Kidney (tissue), 13 donors: ENCODE measurements at regions not wholly inside any gene's neighbourhood (a gene's known extent, or its start where the extent isn't known, plus 50 kb on each side); places are given as distances from the start of the nearest gene placed in this dataset.
A peak's percentile ranks its signal among the peaks of the same experiment; 100 is the strongest.

Source experiments
- DNase-seq, 5 donors: peaks; one replicate each; pipeline ENCODE4 v3.0.0-alpha.2; 2013 to 2020
- FAIRE-seq: peaks from 2 replicates; lab custom pipeline; 2012; peaks lifted over from hg19 to GRCh38; lab: Jason Lieb, UNC
- H3K27ac ChIP-seq, 2 donors: one replicate each; pipeline ENCODE4 v1.7.0; 2013; ENCODE audit warnings: low read depth in 2 of 2, low read length in 2 of 2, inconsistent platforms in 1 of 2
- H3K27me3 ChIP-seq: one replicate; pipeline ENCODE4 v1.7.1; 2013; ENCODE audit warnings: low read length, inconsistent platforms; ENCODE audit not compliant: control insufficient read depth, insufficient read depth
- H3K36me3 ChIP-seq, 3 donors: one replicate each; pipeline versions ENCODE4 v1.7.0 to v1.7.1; 2013; ENCODE audit warnings: low read length in 3 of 3, control low read depth in 1 of 3, inconsistent platforms in 1 of 3; ENCODE audit not compliant: insufficient read depth in 3 of 3, control insufficient read depth in 2 of 3
- H3K4me1 ChIP-seq, 3 donors: one replicate each; pipeline versions ENCODE4 v1.7.0 to v1.7.1; 2013; ENCODE audit warnings: low read length in 3 of 3, inconsistent platforms in 1 of 3, low read depth in 1 of 3; ENCODE audit not compliant: control insufficient read depth in 2 of 3, insufficient read depth in 2 of 3
- H3K4me3 ChIP-seq, 3 donors: one replicate each; pipeline versions ENCODE4 v1.7.0 to v1.8.1; 2013; ENCODE audit warnings: low read length in 3 of 3, control low read depth in 1 of 3, inconsistent platforms in 1 of 3
- H3K9ac ChIP-seq, 3 donors: one replicate each; pipeline versions ENCODE4 v1.7.0 to v1.7.1; 2013; ENCODE audit warnings: low read length in 3 of 3, control low read depth in 1 of 3, inconsistent platforms in 1 of 3
- H3K9me3 ChIP-seq, 3 donors: one replicate each; pipeline versions ENCODE4 v1.7.0 to v1.7.1; 2013; ENCODE audit warnings: low read length in 3 of 3, control low read depth in 1 of 3, inconsistent platforms in 1 of 3; ENCODE audit not compliant: control insufficient read depth in 2 of 3, insufficient read depth in 1 of 3
- intact Hi-C: fragments of 100-400 bp; cut with DNase I; formaldehyde crosslinking; loops from one replicate; pipeline ENCODE4 v1.11.1; 2022
- TF ChIP-seq, protein P1 (sequence below): IDR thresholded peaks from 3 replicates; pipeline ENCODE4 v1.5.1; 2012; ENCODE audit warnings: mild to moderate bottlenecking, moderate library complexity, borderline replicate concordance; ENCODE audit not compliant: insufficient read depth; ENCODE audit errors: extremely low read depth
- donor health status: control.
- donor health status: control.
- donor health status: control.
- donor health status: control.
- donor health status: control.
- donor health status: DM: yes; HTN: yes; CAD: no.
- donor health status: Normal renal cell carcinoma (clear cell type).

DNA sequence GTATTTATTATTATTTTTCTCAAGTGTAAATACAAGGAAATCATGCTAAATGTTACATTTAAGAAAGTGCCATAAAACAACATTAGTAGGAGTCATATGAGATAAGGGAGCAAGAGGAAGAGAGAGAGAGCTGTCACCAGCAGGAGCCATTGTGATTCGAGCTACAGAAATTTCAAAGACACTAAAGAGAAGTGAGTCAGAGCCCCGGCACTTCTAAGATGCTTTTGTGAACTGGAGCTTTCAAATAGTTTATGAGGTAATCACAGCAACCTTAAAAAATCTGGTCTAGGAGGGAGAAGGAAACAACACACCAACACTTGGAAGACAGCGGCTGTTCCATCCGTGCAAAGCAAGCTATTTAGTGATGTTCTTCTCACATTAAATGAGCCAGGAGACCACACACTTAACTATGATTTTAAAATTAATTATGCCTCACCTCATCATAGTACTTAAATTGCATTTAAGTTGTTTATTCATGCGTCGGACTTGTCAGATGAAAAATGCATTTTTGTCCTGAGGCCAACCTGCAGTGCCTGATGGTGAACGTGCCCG lies 382.7 kb upstream of the SALL3 start:
- Histone ChIP-seq H3K27me3 (no peaks in the 10 kb centered on the region), H3K4me3 (no peak overlapping the region), H3K9ac (no peak overlapping the region), H3K4me1 (no peaks in the 10 kb centered on the region), H3K27ac (no peak overlapping the region), H3K36me3 (no peaks in the 10 kb centered on the region), H3K9me3 (peaks cover 0 to 11% (median 0%) of the 10 kb centered on the region in 3 donors)
- intact Hi-C loops, result no loop called here
- DNase-seq (no peak), FAIRE-seq (no peak)
- TF ChIP-seq, protein P1, sequence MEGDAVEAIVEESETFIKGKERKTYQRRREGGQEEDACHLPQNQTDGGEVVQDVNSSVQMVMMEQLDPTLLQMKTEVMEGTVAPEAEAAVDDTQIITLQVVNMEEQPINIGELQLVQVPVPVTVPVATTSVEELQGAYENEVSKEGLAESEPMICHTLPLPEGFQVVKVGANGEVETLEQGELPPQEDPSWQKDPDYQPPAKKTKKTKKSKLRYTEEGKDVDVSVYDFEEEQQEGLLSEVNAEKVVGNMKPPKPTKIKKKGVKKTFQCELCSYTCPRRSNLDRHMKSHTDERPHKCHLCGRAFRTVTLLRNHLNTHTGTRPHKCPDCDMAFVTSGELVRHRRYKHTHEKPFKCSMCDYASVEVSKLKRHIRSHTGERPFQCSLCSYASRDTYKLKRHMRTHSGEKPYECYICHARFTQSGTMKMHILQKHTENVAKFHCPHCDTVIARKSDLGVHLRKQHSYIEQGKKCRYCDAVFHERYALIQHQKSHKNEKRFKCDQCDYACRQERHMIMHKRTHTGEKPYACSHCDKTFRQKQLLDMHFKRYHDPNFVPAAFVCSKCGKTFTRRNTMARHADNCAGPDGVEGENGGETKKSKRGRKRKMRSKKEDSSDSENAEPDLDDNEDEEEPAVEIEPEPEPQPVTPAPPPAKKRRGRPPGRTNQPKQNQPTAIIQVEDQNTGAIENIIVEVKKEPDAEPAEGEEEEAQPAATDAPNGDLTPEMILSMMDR, result no peak

DNA sequence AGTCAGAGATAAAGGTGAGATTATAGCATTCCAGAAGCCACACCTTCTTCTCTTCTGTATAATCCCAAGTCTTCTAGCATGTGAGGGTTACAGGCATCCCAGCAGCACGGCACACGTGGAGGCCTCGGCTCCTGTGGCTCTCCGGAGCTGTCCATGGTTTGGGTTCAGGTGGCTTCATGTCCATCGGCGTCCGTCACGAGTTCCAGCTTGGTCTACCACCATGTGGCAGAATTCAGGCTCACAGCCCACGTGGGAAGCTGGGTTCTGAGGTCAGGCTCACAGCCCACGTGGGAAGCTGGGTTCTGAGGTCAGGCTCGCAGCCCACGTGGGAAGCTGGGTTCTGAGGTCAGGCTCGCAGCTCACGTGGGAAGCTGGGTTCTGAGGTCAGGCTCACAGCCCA lies 378.3 kb upstream of the SALL3 start:
- H3K9ac ChIP-seq, result no peak overlapping the region
- no peaks in the 10 kb centered on the region for H3K4me1 ChIP-seq
- no peaks in the 10 kb centered on the region for H3K36me3 ChIP-seq
- TF ChIP-seq, protein P1, result no peak
- peak in 1 of 5 donors; percentile 37 for DNase-seq
- no peaks in the 10 kb centered on the region for H3K27me3 ChIP-seq
- H3K9me3 ChIP-seq, result peaks cover 0 to 4% (median 2%) of the 10 kb centered on the region in 3 donors
- H3K27ac ChIP-seq, result no peak overlapping the region
- no peak for FAIRE-seq
- H3K4me3 ChIP-seq, result no peak overlapping the region
- intact Hi-C loops, result no loop called here

GRCh38 chr18:78601923-78602322 lies 377.7 kb upstream of the SALL3 start:
- Histone ChIP-seq H3K4me3 (no peak overlapping the region), H3K27ac (no peak overlapping the region), H3K9ac (no peak overlapping the region), H3K9me3 (peaks cover 0 to 4% (median 2%) of the 10 kb centered on the region in 3 donors), H3K27me3 (no peaks in the 10 kb centered on the region), H3K4me1 (no peaks in the 10 kb centered on the region), H3K36me3 (no peaks in the 10 kb centered on the region)
- intact Hi-C loops, result no loop called here
- TF ChIP-seq, protein P1, result no peak
- no peak for FAIRE-seq
- no peak for DNase-seq

- H3K27ac ChIP-seq, result no peak overlapping the region
- TF ChIP-seq, protein P1, result no peak
- no peaks in the 10 kb centered on the region for H3K36me3 ChIP-seq
- H3K9me3 ChIP-seq, result peaks cover 0 to 4% (median 2%) of the 10 kb centered on the region in 3 donors
- H3K9ac ChIP-seq, result no peak overlapping the region
- intact Hi-C loops, result no loop called here
- FAIRE-seq (no peak), DNase-seq (no peak)
- no peaks in the 10 kb centered on the region for H3K4me1 ChIP-seq
- H3K4me3 ChIP-seq, result no peak overlapping the region
- no peaks in the 10 kb centered on the region for H3K27me3 ChIP-seq
Measured at GRCh38 chr18:78602430-78602829, 377.2 kb upstream of the SALL3 start.
